ENCODE measurements at regions not wholly inside any gene's neighbourhood (a gene's known extent, or its start where the extent isn't known, plus 50 kb on each side); places are given as distances from the start of the nearest gene placed in this dataset.

- no peaks in the 10 kb centered on the region for H3K36me3 Mint-ChIP-seq (ENCODE audit: low read depth)
- no peak overlapping the region for H3K4me3 Mint-ChIP-seq
- no peak overlapping the region for H3K27ac Mint-ChIP-seq
- intact Hi-C loops (cut with micrococcal nuclease), result no loop called here
- DNase-seq (no peak), ATAC-seq (ENCODE audit: low read depth) (no peak)
- H3K27me3 Mint-ChIP-seq, result peaks cover 2% of the 10 kb centered on the region
- no peaks in the 10 kb centered on the region for H3K9me3 Mint-ChIP-seq
- CTCF ChIA-PET, result no interaction called here
- POLR2A ChIA-PET, result no interaction called here
- TF ChIP-seq, protein P1, sequence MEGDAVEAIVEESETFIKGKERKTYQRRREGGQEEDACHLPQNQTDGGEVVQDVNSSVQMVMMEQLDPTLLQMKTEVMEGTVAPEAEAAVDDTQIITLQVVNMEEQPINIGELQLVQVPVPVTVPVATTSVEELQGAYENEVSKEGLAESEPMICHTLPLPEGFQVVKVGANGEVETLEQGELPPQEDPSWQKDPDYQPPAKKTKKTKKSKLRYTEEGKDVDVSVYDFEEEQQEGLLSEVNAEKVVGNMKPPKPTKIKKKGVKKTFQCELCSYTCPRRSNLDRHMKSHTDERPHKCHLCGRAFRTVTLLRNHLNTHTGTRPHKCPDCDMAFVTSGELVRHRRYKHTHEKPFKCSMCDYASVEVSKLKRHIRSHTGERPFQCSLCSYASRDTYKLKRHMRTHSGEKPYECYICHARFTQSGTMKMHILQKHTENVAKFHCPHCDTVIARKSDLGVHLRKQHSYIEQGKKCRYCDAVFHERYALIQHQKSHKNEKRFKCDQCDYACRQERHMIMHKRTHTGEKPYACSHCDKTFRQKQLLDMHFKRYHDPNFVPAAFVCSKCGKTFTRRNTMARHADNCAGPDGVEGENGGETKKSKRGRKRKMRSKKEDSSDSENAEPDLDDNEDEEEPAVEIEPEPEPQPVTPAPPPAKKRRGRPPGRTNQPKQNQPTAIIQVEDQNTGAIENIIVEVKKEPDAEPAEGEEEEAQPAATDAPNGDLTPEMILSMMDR (IDR thresholded peaks at IDR 0.05), result no peak
- H3K4me1 Mint-ChIP-seq, result no peaks in the 10 kb centered on the region
Observed at GRCh38 chr9:108057421-108058134, 568.0 kb upstream of the KLF4 start.

DNA sequence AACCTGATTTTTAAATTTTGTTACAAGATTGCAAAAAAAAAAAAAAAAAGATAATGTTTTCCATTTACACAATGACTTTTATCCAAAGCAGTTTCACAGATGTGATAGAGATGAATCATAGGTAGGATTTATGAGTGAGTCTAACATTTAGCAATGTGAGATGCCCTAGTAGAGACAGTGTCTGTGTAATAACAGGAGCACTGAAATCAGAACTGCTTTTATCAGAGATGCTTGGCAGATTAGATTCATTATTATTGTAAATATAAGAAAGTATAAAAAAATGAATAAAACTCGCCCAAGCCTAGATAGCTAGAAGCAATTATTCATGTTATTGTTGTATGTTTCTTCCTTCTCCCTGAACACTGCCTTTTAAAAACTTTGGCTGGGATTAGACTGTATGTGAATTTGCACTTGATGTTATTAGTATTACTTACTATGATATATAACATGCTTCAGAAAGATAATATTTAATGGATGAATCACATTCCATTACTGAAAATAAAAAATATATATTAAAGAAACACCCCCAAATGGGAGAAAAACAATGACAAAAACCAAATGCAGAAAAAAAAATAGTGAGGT is 567.3 kb upstream of the KLF4 start:
- intact Hi-C loops (cut with micrococcal nuclease), result no loop called here
- ATAC-seq (ENCODE audit: low read depth) (no peak), DNase-seq (no peak)
- ChIA-PET POLR2A (interaction anchor here (0.6 kb wide), 1 partner anchor 8 kb away, joined by 3 read pairs; no protein-coding TSS in a partner anchor), CTCF (no interaction called here)
- no peak overlapping the region for H3K4me3 Mint-ChIP-seq
- no peaks in the 10 kb centered on the region for H3K4me1 Mint-ChIP-seq
- no peaks in the 10 kb centered on the region for H3K9me3 Mint-ChIP-seq
- TF ChIP-seq, protein P1 (IDR thresholded peaks at IDR 0.05), result no peak
- no peak overlapping the region for H3K27ac Mint-ChIP-seq
- H3K27me3 Mint-ChIP-seq, result peaks cover 2% of the 10 kb centered on the region
- no peaks in the 10 kb centered on the region for H3K36me3 Mint-ChIP-seq (ENCODE audit: low read depth)

- ATAC-seq (ENCODE audit: low read depth), result no peak
- CTCF ChIA-PET, result no interaction called here
- DNase-seq, result no peak
- Mint-ChIP-seq H3K4me1 (no peaks in the 10 kb centered on the region), H3K27ac (no peak overlapping the region), H3K9me3 (no peaks in the 10 kb centered on the region), H3K4me3 (no peak overlapping the region), H3K27me3 (peaks cover 2% of the 10 kb centered on the region), H3K36me3 (ENCODE audit: low read depth) (no peaks in the 10 kb centered on the region)
- POLR2A ChIA-PET, result interaction anchor here (0.6 kb wide), 1 partner anchor 9 kb away, joined by 3 read pairs; no protein-coding TSS in a partner anchor
- intact Hi-C loops (cut with micrococcal nuclease), result no loop called here
- TF ChIP-seq, protein P1 (IDR thresholded peaks at IDR 0.05), result no peak
Observed at GRCh38 chr9:108056084-108056804, 566.7 kb upstream of the KLF4 start.

- no peak for ATAC-seq (ENCODE audit: low read depth)
- POLR2A ChIA-PET, result no interaction called here
Observed at GRCh38 chr9:108054131-108054630, 564.6 kb upstream of the KLF4 start.

More at GRCh38 chr9:108054131-108054630, 564.6 kb upstream of the KLF4 start:
- DNase-seq, result no peak
- CTCF ChIA-PET, result no interaction called here
- Mint-ChIP-seq H3K27ac (no peak overlapping the region), H3K27me3 (peaks cover 2% of the 10 kb centered on the region), H3K4me1 (no peaks in the 10 kb centered on the region), H3K9me3 (no peaks in the 10 kb centered on the region), H3K4me3 (no peak overlapping the region), H3K36me3 (ENCODE audit: low read depth) (no peaks in the 10 kb centered on the region)
- TF ChIP-seq, protein P1 (IDR thresholded peaks at IDR 0.05), result no peak
- intact Hi-C loops (cut with micrococcal nuclease), result no loop called here
